ENCODE measurements at regions not wholly inside any gene's neighbourhood (a gene's known extent, or its start where the extent isn't known, plus 50 kb on each side); places are given as distances from the start of the nearest gene placed in this dataset.

DNA sequence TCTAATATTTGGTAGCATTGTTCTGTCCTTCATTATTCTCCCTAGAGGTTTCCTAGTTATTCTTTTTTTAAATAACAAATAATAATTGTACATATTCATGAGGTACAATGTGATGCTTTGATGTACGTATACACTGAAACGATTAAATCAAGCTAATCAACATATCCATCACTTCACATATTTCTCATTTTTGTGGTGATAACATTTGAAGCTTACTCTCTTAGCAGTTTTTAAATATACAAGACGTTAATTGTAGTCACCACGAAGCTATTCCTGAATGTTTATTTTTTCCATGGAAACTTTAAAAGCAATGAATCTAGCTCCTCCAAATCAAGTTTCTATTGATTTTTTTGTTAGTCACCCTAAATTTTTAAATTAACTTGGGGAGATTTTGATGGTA is 81.1 kb upstream of the PRNP start:
- 95% methylated on average over 4 of the region's 4 CpGs for WGBS
- H3K4me1 ChIP-seq (ENCODE audit: control insufficient read depth in 2 of 2, insufficient read depth in 2 of 2, low read length in 2 of 2) = no peaks in the 10 kb centered on the region
- H3K9me3 ChIP-seq (ENCODE audit: control insufficient read depth in 2 of 2, insufficient read depth in 1 of 2, low read length in 1 of 2) = no peaks in the 10 kb centered on the region
- H3K27ac ChIP-seq (ENCODE audit: low read depth in 1 of 2, low read length in 1 of 2) = no peak overlapping the region
- H3K36me3 ChIP-seq (ENCODE audit: control insufficient read depth in 2 of 2, insufficient read depth in 2 of 2, low read length in 1 of 2) = no peaks in the 10 kb centered on the region
- DNase-seq (ENCODE audit: low read depth in 6 of 9, low spot score in 9 of 9) = no peak
- peaks cover 0 to 4% of the 10 kb centered on the region in 2 donors for H3K27me3 ChIP-seq (ENCODE audit: control insufficient read depth in 2 of 2, insufficient read depth in 1 of 2, low read length in 1 of 2)
- no peak overlapping the region for H3K4me3 ChIP-seq (ENCODE audit: low read length in 2 of 2)

DNA sequence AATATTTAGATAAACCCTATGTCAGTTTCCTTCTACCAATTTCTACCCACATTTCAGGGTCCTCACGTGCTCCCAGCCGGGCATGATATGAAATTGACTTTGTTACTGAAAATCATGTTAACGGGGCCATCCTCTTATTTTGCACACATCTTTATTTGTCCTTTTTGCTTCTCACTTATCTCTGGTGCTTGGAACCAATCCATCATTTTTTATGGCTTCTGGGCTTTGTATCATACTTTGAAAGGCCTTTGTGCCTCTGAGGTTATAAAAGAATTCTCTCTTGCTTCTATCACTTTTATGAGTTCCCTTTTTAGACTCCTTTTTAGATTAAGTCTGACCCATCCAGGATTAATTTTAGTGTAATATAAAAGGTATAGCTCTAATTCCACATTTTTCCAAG is 81.7 kb upstream of the PRNP start:
- no peaks in the 10 kb centered on the region for H3K9me3 ChIP-seq (ENCODE audit: control insufficient read depth in 2 of 2, insufficient read depth in 1 of 2, low read length in 1 of 2)
- H3K4me1 ChIP-seq (ENCODE audit: control insufficient read depth in 2 of 2, insufficient read depth in 2 of 2, low read length in 2 of 2) = no peaks in the 10 kb centered on the region
- H3K27ac ChIP-seq (ENCODE audit: low read depth in 1 of 2, low read length in 1 of 2) = no peak overlapping the region
- no peak overlapping the region for H3K4me3 ChIP-seq (ENCODE audit: low read length in 2 of 2)
- no peaks in the 10 kb centered on the region for H3K36me3 ChIP-seq (ENCODE audit: control insufficient read depth in 2 of 2, insufficient read depth in 2 of 2, low read length in 1 of 2)
- WGBS = 97% methylated on average over 3 of the region's 3 CpGs
- peaks cover 0 to 4% of the 10 kb centered on the region in 2 donors for H3K27me3 ChIP-seq (ENCODE audit: control insufficient read depth in 2 of 2, insufficient read depth in 1 of 2, low read length in 1 of 2)
- no peak for DNase-seq (ENCODE audit: low read depth in 6 of 9, low spot score in 9 of 9)

DNA sequence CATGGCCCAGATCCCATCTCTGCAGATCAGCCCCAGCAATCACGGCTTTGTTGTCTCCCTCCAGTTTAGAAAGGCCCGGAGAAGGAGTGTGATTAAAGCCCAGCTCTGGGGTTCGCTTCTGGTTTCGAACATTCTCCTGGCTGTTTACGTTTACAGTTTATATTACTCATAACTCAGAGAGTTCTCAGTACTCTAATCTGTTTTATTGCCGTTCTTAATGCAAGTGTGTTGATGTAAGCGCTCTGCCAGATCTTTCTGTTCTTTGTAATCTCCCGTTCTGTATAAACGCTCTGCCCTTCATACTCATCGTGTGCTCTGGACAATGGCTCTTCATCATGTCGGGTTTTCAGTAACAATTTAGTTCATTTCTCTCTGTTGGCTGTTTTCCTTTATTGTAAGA is 82.5 kb upstream of the PRNP start:
- DNase-seq (ENCODE audit: low read depth in 6 of 9, low spot score in 9 of 9) = no peak
- WGBS = 97% methylated on average over 11 of the region's 11 CpGs
- H3K4me3 ChIP-seq (ENCODE audit: low read length in 2 of 2) = no peak overlapping the region
- H3K4me1 ChIP-seq (ENCODE audit: control insufficient read depth in 2 of 2, insufficient read depth in 2 of 2, low read length in 2 of 2) = no peaks in the 10 kb centered on the region
- peaks cover 0 to 4% of the 10 kb centered on the region in 2 donors for H3K27me3 ChIP-seq (ENCODE audit: control insufficient read depth in 2 of 2, insufficient read depth in 1 of 2, low read length in 1 of 2)
- no peaks in the 10 kb centered on the region for H3K36me3 ChIP-seq (ENCODE audit: control insufficient read depth in 2 of 2, insufficient read depth in 2 of 2, low read length in 1 of 2)
- H3K27ac ChIP-seq (ENCODE audit: low read depth in 1 of 2, low read length in 1 of 2) = no peak overlapping the region
- no peaks in the 10 kb centered on the region for H3K9me3 ChIP-seq (ENCODE audit: control insufficient read depth in 2 of 2, insufficient read depth in 1 of 2, low read length in 1 of 2)

DNA sequence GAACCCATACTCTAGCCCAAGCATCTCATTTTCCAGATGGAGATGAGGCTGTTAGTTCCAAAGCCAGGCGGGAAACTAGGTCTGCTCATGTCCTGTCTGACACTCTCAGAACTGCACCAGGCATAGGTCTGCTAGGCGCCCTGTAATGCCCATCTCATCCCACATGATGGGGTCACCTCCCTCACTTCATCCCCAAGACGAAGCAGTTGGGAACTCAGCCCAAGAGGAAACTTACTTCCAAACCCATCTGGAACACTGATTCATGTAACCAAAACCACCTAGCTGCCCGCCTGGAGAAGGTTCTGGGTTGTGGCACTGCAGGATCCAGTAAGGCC is 84.0 kb upstream of the PRNP start:
- no peak overlapping the region for H3K27ac ChIP-seq (ENCODE audit: low read depth in 1 of 2, low read length in 1 of 2)
- no peaks in the 10 kb centered on the region for H3K4me1 ChIP-seq (ENCODE audit: control insufficient read depth in 2 of 2, insufficient read depth in 2 of 2, low read length in 2 of 2)
- no peak overlapping the region for H3K4me3 ChIP-seq (ENCODE audit: low read length in 2 of 2)
- peaks cover 0 to 4% of the 10 kb centered on the region in 2 donors for H3K27me3 ChIP-seq (ENCODE audit: control insufficient read depth in 2 of 2, insufficient read depth in 1 of 2, low read length in 1 of 2)
- DNase-seq (ENCODE audit: low read depth in 6 of 9, low spot score in 9 of 9) = no peak
- WGBS = 94% methylated on average over 4 of the region's 4 CpGs
- no peaks in the 10 kb centered on the region for H3K9me3 ChIP-seq (ENCODE audit: control insufficient read depth in 2 of 2, insufficient read depth in 1 of 2, low read length in 1 of 2)
- H3K36me3 ChIP-seq (ENCODE audit: control insufficient read depth in 2 of 2, insufficient read depth in 2 of 2, low read length in 1 of 2) = no peaks in the 10 kb centered on the region

DNA sequence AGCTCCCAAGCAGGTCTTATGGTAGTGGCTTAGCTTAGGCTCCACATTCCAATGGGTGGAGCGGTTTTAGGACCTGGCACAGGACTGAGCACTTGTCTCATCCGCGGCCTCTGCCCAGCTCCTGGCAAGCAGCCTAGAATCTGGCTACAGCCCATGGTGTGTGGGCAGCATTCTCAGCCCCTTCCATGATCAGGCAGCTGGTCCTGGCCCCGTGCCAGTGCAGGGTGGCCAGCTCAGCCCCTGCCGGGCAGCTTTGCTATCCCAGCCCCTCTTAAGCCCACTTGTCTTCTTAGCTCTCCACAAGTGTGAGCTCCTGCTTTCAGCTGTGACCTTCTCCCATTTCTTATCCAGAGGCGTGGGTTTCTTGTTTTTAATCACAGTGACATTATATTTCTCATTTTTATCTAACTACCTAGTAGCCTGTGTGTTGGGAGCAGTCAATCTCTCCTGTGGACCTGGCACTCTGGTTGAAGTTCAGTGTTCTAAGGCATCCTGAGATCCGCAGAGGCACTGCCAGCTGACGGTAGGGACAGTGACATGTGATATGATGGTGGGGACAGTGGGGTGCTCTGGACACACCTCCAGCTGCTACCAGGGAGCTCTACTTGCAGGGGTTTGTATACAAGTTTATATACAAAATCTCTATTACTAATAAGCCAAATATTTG is 84.5 kb upstream of the PRNP start:
- no peak for DNase-seq (ENCODE audit: low read depth in 6 of 9, low spot score in 9 of 9)
- H3K36me3 ChIP-seq (ENCODE audit: control insufficient read depth in 2 of 2, insufficient read depth in 2 of 2, low read length in 1 of 2) = no peaks in the 10 kb centered on the region
- WGBS = 88% methylated on average over 8 of the region's 8 CpGs
- no peaks in the 10 kb centered on the region for H3K4me1 ChIP-seq (ENCODE audit: control insufficient read depth in 2 of 2, insufficient read depth in 2 of 2, low read length in 2 of 2)
- no peak overlapping the region for H3K4me3 ChIP-seq (ENCODE audit: low read length in 2 of 2)
- H3K9me3 ChIP-seq (ENCODE audit: control insufficient read depth in 2 of 2, insufficient read depth in 1 of 2, low read length in 1 of 2) = no peaks in the 10 kb centered on the region
- no peak overlapping the region for H3K27ac ChIP-seq (ENCODE audit: low read depth in 1 of 2, low read length in 1 of 2)
- H3K27me3 ChIP-seq (ENCODE audit: control insufficient read depth in 2 of 2, insufficient read depth in 1 of 2, low read length in 1 of 2) = peaks cover 0 to 4% of the 10 kb centered on the region in 2 donors

DNA sequence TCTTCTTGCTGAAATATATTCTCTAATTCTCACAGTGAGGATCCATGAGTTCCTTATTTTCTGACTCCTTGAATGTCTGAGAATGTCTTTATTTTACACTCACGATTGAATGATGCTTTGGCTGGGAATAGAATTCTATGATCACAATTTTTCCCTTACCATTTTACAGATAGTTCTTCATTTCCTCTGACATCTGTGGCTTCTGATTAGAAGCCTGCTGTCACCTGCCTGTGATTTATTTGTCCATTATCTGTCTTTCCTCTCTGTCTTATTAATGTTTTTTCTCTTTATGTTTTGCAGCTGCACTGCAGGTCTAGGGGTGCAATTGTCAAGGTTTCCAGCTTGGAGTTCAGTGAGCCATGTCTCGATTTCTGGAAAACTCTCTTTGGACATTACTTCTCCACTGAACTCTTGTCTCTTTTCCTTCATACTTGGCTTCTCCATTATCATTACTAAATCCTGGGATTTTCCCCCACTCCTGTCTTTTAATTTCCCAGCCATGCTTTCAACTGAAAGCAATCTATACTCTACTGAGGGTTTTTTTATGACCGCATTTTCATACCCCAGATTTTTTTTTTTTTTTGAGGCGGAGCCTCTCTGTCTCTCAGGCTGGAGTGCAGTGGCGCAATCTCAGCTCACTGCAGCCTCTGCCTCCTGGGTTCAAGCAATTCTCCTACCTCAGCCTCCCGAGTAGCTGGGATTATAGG is 85.8 kb upstream of the PRNP start:
- Histone ChIP-seq H3K4me1 (ENCODE audit: control insufficient read depth in 2 of 2, insufficient read depth in 2 of 2, low read length in 2 of 2) (no peaks in the 10 kb centered on the region), H3K9me3 (ENCODE audit: control insufficient read depth in 2 of 2, insufficient read depth in 1 of 2, low read length in 1 of 2) (no peaks in the 10 kb centered on the region), H3K4me3 (ENCODE audit: low read length in 2 of 2) (no peak overlapping the region), H3K36me3 (ENCODE audit: control insufficient read depth in 2 of 2, insufficient read depth in 2 of 2, low read length in 1 of 2) (no peaks in the 10 kb centered on the region), H3K27ac (ENCODE audit: low read depth in 1 of 2, low read length in 1 of 2) (no peak overlapping the region), H3K27me3 (ENCODE audit: control insufficient read depth in 2 of 2, insufficient read depth in 1 of 2, low read length in 1 of 2) (peaks cover 0 to 4% of the 10 kb centered on the region in 2 donors)
- no peak for DNase-seq (ENCODE audit: low read depth in 6 of 9, low spot score in 9 of 9)
- WGBS = 72% methylated on average over 6 of the region's 6 CpGs

DNA sequence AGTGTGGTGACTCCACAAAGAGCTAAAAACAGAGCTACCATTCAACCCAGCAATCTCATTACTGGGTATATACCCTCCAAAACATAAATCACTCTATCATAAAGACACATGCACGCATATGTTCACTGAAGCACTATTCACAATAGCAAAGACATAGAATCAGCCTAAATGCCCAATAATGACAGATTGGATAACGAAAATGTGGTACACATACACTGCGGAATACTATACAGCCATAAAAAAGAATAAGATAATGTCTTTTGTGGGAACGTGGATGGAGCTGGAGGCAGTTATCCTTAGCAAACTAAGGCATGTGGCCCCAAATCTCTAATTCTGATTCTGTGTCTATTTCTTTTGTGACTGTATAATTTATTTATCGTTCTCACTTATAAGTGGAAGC is 89.0 kb upstream of the PRNP start:
- Histone ChIP-seq H3K4me1 (ENCODE audit: control insufficient read depth in 2 of 2, insufficient read depth in 2 of 2, low read length in 2 of 2) (peaks cover 3 to 9% of the 10 kb centered on the region in 2 donors), H3K27me3 (ENCODE audit: control insufficient read depth in 2 of 2, insufficient read depth in 1 of 2, low read length in 1 of 2) (peaks cover 0 to 14% of the 10 kb centered on the region in 2 donors), H3K36me3 (ENCODE audit: control insufficient read depth in 2 of 2, insufficient read depth in 2 of 2, low read length in 1 of 2) (no peaks in the 10 kb centered on the region), H3K27ac (ENCODE audit: low read depth in 1 of 2, low read length in 1 of 2) (no peak overlapping the region), H3K4me3 (ENCODE audit: low read length in 2 of 2) (no peak overlapping the region), H3K9me3 (ENCODE audit: control insufficient read depth in 2 of 2, insufficient read depth in 1 of 2, low read length in 1 of 2) (no peaks in the 10 kb centered on the region)
- WGBS = 94% methylated on average over 5 of the region's 5 CpGs
- DNase-seq (ENCODE audit: low read depth in 6 of 9, low spot score in 9 of 9) = no peak

DNA sequence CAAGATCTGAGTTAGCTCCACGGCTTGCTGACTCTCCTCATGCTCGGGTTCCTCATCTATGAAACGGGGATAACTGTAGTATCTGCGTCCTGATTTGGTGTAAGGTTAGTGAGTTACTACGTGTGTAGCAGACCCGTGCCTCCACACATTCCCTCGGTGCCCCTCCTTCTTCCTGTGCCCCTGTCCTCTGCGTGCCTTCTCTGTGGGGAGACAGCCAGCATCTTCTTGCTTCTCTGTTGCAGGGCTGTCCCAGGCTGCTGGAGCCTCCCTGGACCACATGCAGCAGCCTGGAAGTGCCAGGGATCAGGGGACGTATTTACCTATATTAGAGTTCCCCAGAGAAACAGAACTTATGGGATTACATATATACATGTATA is 93.1 kb upstream of the PRNP start:
- DNase-seq (ENCODE audit: low read depth in 6 of 9, low spot score in 9 of 9) = no peak
- Histone ChIP-seq H3K9me3 (ENCODE audit: control insufficient read depth in 2 of 2, insufficient read depth in 1 of 2, low read length in 1 of 2) (no peaks in the 10 kb centered on the region), H3K27me3 (ENCODE audit: control insufficient read depth in 2 of 2, insufficient read depth in 1 of 2, low read length in 1 of 2) (peaks cover 0 to 15% of the 10 kb centered on the region in 2 donors), H3K36me3 (ENCODE audit: control insufficient read depth in 2 of 2, insufficient read depth in 2 of 2, low read length in 1 of 2) (no peaks in the 10 kb centered on the region), H3K4me3 (ENCODE audit: low read length in 2 of 2) (no peak overlapping the region), H3K27ac (ENCODE audit: low read depth in 1 of 2, low read length in 1 of 2) (no peak overlapping the region), H3K4me1 (ENCODE audit: control insufficient read depth in 2 of 2, insufficient read depth in 2 of 2, low read length in 2 of 2) (peaks cover 4 to 13% of the 10 kb centered on the region in 2 donors)
- WGBS = 74% methylated on average over 9 of the region's 9 CpGs

DNA sequence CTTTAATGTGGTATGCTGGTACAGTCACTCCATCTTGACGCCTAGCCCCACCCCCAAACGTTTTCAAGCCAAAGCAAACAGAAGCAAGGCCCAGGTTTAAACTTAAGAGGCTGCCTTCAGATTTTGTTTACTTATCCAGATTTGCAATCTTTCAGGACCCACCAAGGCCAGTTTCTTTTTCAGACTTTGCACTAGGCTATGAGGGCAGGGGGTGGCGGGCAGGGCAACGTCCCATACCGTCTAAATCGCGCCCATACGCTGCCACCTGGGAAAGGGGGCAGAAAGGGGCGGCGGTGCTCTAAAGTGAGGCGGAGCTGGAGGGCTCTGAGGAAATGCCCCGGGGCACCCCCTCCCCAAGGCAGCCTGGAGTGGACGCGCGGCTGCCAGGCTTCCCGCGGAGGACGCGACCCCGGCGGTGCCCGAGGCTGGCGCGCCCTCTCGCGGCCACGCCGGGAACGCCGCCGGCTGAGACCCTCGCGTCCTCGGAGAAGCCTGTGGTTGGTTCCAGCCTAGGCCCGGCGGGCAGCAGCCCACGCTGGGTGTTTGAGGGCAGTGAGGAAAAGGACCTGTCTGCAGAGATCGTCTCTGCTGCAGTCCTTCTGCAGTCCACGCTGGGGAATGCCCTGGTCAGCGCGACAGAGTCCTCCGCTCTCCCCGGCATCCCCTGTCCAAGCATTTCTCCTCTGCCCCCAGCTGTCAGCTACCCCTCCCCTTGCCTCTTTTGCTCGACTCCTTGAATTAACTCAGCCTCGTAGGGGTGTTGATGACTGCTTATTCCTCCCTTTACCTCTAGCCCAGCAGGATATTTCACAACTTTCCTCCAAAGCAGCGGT is 93.7 kb upstream of the PRNP start:
- Histone ChIP-seq H3K9me3 (ENCODE audit: control insufficient read depth in 2 of 2, insufficient read depth in 1 of 2, low read length in 1 of 2) (no peaks in the 10 kb centered on the region), H3K27ac (ENCODE audit: low read depth in 1 of 2, low read length in 1 of 2) (no peak overlapping the region), H3K4me1 (ENCODE audit: control insufficient read depth in 2 of 2, insufficient read depth in 2 of 2, low read length in 2 of 2) (peaks cover 4 to 13% of the 10 kb centered on the region in 2 donors), H3K27me3 (ENCODE audit: control insufficient read depth in 2 of 2, insufficient read depth in 1 of 2, low read length in 1 of 2) (peaks cover 0 to 16% of the 10 kb centered on the region in 2 donors), H3K36me3 (ENCODE audit: control insufficient read depth in 2 of 2, insufficient read depth in 2 of 2, low read length in 1 of 2) (no peaks in the 10 kb centered on the region), H3K4me3 (ENCODE audit: low read length in 2 of 2) (peak overlapping the region; percentile 30 to 35)
- 9% methylated on average over 46 of the region's 46 CpGs for WGBS
- DNase-seq (ENCODE audit: low read depth in 6 of 9, low spot score in 9 of 9) = peak in 6 of 9 donors; percentile 29 to 65 (median 44)
